ENCODE measurements at regions not wholly inside any gene's neighbourhood (a gene's known extent, or its start where the extent isn't known, plus 50 kb on each side); places are given as distances from the start of the nearest gene placed in this dataset.

DNA sequence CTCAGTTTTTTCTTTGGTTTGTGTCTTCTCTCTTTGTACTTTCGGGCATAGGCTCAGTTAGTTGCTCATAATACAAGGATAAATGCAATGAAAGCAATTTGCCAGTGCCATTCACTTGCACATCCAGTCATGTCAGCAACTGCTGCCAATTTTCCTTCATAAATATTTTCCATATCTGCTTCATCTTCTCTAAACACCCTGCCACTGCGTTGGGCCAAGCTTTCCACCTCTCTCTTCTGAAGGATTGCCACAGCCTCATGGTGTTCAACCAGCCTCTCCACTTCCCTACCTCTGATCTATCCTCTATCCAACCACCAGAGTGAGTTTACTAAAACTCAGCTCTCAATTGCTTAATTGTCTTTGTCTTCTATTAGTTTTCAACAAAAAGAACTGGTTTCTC lies 192.5 kb upstream of the ZNF462 start:
- ATAC-seq (no peak), DNase-seq (no peak)
- no peaks in the 10 kb centered on the region for H3K27me3 Mint-ChIP-seq (ENCODE audit: low read depth)
- H3K36me3 Mint-ChIP-seq (ENCODE audit: insufficient read depth) = no peaks in the 10 kb centered on the region
- H3K4me3 Mint-ChIP-seq = no peak overlapping the region
- no peaks in the 10 kb centered on the region for H3K4me1 Mint-ChIP-seq (ENCODE audit: low read depth)
- H3K9me3 Mint-ChIP-seq = peaks cover 12% of the 10 kb centered on the region

DNA sequence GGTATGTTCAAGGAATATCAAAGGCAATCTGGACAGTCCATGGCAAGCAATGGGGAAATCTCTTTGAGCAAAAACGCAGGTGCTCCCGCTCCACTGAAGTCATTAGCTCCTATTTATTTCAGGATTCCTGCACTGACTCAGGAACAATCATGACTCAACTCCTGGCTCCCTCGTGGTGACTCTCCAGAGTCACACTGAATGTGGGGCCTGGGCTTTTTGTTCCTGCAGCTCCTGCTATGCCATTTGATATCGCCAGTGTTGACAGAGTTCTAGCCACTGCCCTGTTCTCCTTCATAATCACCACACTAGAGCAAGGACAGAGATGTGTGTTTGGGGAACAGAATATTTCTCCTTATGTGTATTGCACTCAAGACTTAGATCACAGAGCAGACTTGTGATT lies 187.2 kb upstream of the ZNF462 start:
- Mint-ChIP-seq H3K9me3 (peaks cover 17% of the 10 kb centered on the region), H3K4me1 (ENCODE audit: low read depth) (no peaks in the 10 kb centered on the region), H3K4me3 (no peak overlapping the region), H3K27me3 (ENCODE audit: low read depth) (no peaks in the 10 kb centered on the region), H3K36me3 (ENCODE audit: insufficient read depth) (no peaks in the 10 kb centered on the region)
- DNase-seq (no peak), ATAC-seq (no peak)

DNA sequence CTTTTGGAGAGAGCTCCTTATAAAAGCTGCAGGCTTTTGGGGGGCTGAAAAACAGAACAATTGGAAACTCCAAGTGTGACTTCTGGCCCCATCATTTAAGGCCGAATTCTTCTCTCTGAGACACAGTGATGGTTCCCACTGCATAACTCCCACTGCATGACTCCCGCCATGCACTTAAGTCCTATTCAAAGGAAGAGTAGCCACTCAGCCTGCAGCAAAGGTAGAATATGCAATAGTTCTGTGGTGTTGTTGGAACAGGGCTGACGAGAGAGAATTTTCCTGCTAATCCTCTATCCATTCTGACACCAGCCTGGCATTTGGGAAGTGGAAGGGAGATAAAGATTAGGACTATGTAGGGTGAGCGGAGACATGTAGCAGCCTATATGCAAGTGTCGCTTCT lies 185.6 kb upstream of the ZNF462 start:
- ATAC-seq = no peak
- Mint-ChIP-seq H3K9me3 (peaks cover 20% of the 10 kb centered on the region), H3K4me3 (no peak overlapping the region), H3K36me3 (ENCODE audit: insufficient read depth) (no peaks in the 10 kb centered on the region), H3K27me3 (ENCODE audit: low read depth) (no peaks in the 10 kb centered on the region), H3K4me1 (ENCODE audit: low read depth) (no peaks in the 10 kb centered on the region)
- no peak for DNase-seq

DNA sequence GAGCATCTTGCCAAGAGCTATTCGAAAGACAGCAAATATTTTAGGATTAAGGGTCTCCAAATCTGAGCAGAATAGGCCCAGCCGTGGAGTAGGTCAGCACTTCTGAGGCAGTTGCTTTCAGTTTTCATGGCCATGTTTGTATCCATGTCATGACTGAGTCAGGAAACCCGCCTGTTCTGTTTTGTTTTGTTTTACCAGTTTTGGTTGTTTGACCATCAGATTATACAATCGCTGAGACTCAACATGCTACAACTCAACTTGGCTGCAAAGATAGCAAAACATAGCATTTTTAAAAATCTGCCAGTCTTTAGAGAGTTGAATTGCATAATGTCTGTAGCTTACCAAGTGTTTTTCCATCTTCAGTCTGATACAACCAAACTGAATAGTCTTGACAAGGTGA lies 185.1 kb upstream of the ZNF462 start:
- Mint-ChIP-seq H3K9me3 (peaks cover 20% of the 10 kb centered on the region), H3K4me1 (ENCODE audit: low read depth) (no peaks in the 10 kb centered on the region), H3K36me3 (ENCODE audit: insufficient read depth) (no peaks in the 10 kb centered on the region), H3K27me3 (ENCODE audit: low read depth) (no peaks in the 10 kb centered on the region), H3K4me3 (no peak overlapping the region)
- DNase-seq (no peak), ATAC-seq (no peak)

DNA sequence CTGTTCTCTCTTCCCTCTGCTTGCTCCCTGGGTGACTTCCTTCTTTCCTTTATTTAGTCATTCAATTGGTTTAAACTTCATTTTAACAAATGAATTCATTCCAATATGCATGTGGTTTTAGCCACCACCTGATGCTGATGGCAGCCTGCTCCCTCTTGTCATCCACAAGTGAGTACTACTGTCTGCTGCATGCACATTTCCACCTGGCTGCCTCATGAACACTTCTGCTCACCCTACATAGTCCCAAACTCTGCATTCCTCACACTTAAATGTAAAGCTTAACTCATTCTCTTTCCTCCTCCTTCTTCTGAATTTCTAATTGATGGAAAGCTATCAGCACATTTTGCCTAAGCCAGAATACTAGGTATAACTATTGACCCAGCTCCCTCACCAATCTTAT lies 184.7 kb upstream of the ZNF462 start:
- no peak for DNase-seq
- H3K4me1 Mint-ChIP-seq (ENCODE audit: low read depth) = no peaks in the 10 kb centered on the region
- H3K36me3 Mint-ChIP-seq (ENCODE audit: insufficient read depth) = no peaks in the 10 kb centered on the region
- H3K27me3 Mint-ChIP-seq (ENCODE audit: low read depth) = no peaks in the 10 kb centered on the region
- ATAC-seq = no peak
- H3K4me3 Mint-ChIP-seq = no peak overlapping the region
- peaks cover 20% of the 10 kb centered on the region for H3K9me3 Mint-ChIP-seq

DNA sequence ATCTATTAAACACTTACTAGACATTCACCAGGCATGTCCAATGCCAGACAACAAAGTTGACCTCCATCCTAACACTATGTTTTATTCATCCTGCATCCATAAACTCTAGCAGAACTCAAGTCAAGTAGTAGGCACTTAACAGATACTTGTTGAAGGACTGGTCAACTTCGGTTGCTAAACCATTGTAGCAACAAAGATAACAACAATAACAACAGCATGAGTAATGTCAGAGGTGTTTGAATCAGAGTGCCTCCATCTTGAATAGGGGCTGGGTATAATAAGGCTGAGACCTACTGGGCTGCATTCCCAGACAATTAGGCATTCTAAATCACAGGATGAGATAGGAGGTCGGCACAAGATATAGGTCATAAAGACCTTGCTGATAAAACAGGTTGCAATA lies 180.5 kb upstream of the ZNF462 start:
- no peak for ATAC-seq
- no peak overlapping the region for H3K4me3 Mint-ChIP-seq
- H3K4me1 Mint-ChIP-seq (ENCODE audit: low read depth) = no peaks in the 10 kb centered on the region
- peaks cover 14% of the 10 kb centered on the region for H3K9me3 Mint-ChIP-seq
- H3K27me3 Mint-ChIP-seq (ENCODE audit: low read depth) = no peaks in the 10 kb centered on the region
- DNase-seq = no peak
- no peaks in the 10 kb centered on the region for H3K36me3 Mint-ChIP-seq (ENCODE audit: insufficient read depth)

DNA sequence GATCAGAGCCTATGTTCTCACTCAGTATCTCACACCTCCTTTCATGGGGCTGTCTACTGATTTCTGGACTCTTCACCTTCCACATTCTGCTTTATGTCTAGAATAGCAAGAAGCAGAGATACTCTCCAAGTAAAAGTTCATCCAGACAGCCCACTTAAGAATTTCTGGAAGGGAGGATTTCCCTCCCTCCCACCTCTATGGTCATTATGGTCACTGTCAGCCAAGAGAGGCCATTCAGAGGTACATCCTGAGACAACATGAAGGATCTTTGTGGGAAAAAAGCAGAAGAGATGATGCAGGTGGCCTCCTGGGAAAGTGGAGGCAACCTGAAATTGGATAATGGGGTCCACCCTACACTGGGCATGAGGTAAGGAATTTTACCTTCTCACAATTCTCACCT lies 179.5 kb upstream of the ZNF462 start:
- H3K27me3 Mint-ChIP-seq (ENCODE audit: low read depth) = no peaks in the 10 kb centered on the region

DNA sequence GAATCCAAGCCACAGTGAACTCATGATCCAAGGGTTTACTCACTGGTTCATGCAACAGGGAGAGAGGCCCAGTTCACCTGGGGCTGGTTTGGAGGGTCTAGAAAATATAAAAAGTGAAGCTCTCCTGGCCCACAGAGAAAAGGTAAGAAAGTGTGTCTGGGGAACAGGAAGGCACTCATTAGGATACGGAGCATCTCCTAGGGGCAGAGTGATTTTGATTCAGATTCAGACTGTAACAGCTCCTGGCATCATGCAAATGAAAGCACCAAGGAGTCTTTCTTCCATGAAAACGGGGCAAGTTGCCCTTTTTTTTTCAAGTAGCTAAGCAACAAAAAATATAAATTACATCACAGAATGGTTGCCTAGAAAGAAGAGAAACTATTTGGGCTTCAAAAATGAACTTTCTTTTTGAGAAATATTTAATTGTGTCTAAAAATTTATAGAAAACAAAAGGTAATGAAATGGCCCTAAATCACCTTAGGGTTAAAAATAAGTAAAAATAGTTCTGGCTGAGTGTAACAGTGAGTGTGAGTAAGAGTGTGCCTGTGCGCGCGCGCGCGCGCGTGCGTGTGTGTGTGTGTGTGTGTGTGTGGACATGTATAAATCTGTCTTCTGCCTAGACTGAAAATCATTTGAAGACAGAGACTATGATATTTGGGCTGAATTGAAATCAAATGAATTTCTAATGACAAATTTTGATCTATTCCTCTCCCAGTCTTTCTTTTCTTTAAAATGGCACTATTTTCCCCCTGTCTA lies 177.8 kb upstream of the ZNF462 start:
- no peak overlapping the region for H3K4me3 Mint-ChIP-seq

More for the DNA sequence above, 179.5 kb upstream of the ZNF462 start:
- Mint-ChIP-seq H3K9me3 (peaks cover 14% of the 10 kb centered on the region), H3K4me3 (no peak overlapping the region), H3K36me3 (ENCODE audit: insufficient read depth) (no peaks in the 10 kb centered on the region), H3K4me1 (ENCODE audit: low read depth) (no peaks in the 10 kb centered on the region)
- no peak for ATAC-seq
- DNase-seq = no peak

DNA sequence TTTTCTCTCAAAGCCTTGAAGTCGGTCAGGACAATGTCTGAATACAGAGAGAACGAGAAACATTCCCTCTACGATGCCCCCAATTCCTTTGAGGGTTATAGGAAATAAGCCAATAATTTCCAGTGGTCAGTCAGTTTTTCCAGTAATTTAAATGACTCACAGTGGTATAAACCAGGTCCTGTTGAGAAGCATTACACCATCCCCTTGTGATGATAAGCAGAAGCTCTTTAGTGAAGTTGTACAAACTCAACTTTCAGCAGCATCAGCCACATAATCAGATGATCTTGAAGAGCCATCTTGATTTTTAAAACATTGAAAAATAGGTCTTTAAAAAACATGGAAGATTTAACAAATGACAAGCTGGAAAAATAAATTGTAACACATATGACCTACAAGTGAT lies 173.9 kb upstream of the ZNF462 start:
- Mint-ChIP-seq H3K27me3 (ENCODE audit: low read depth) (no peaks in the 10 kb centered on the region), H3K4me1 (ENCODE audit: low read depth) (no peaks in the 10 kb centered on the region)
- ATAC-seq = no peak

More for the DNA sequence above, 177.8 kb upstream of the ZNF462 start:
- Mint-ChIP-seq H3K4me1 (ENCODE audit: low read depth) (no peaks in the 10 kb centered on the region), H3K27me3 (ENCODE audit: low read depth) (no peaks in the 10 kb centered on the region), H3K9me3 (peaks cover 7% of the 10 kb centered on the region), H3K36me3 (ENCODE audit: insufficient read depth) (no peaks in the 10 kb centered on the region)
- DNase-seq = no peak
- ATAC-seq = no peak

DNA sequence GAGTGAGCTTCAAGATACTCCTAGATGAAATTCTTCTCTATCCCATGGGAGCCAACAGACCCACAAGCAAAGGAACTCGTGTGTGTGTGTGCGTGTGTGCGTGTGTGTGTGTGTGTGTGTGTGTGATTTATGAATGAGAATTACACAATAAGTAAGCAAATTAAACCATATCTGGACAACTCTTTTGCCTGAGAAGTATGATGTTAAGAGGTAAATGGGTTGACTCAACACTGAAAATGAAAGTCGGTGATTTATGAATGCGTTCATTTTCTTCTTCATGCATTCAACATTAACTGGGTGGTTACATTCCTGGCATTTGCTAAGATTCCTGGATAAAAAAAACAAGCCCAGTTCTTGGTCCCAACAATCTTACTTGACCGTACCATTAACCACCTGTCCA lies 171.3 kb upstream of the ZNF462 start:
- no peak for DNase-seq
- Mint-ChIP-seq H3K9me3 (peaks cover 11% of the 10 kb centered on the region), H3K4me1 (ENCODE audit: low read depth) (no peaks in the 10 kb centered on the region), H3K4me3 (no peak overlapping the region), H3K36me3 (ENCODE audit: insufficient read depth) (no peaks in the 10 kb centered on the region), H3K27me3 (ENCODE audit: low read depth) (no peaks in the 10 kb centered on the region)
- no peak for ATAC-seq

More for the DNA sequence above, 173.9 kb upstream of the ZNF462 start:
- no peak overlapping the region for H3K4me3 Mint-ChIP-seq
- H3K9me3 Mint-ChIP-seq = peaks cover 11% of the 10 kb centered on the region
- H3K36me3 Mint-ChIP-seq (ENCODE audit: insufficient read depth) = no peaks in the 10 kb centered on the region
- no peak for DNase-seq

DNA sequence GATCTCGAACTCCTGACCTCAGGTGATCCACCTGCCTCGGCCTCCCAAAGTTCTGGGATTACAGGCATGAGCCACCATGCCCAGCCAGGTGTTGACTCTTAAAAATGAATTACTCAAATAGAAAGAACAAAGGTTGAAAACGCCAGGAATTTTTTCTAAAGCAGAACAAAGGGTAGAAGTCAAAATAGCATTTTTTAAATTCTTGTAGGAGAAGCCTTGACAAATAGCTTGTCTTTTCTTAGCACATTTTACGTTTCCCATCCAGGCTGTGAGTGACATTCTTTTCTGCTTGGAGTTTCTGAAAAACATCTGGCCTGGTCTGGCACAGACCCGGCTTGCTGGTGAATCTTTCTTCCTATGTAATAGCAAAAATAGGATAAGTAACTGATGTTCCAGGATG lies 169.4 kb upstream of the ZNF462 start:
- Mint-ChIP-seq H3K9me3 (peaks cover 18% of the 10 kb centered on the region), H3K4me1 (ENCODE audit: low read depth) (no peaks in the 10 kb centered on the region), H3K27me3 (ENCODE audit: low read depth) (no peaks in the 10 kb centered on the region), H3K36me3 (ENCODE audit: insufficient read depth) (no peaks in the 10 kb centered on the region), H3K4me3 (no peak overlapping the region)
- no peak for DNase-seq
- ATAC-seq = no peak

DNA sequence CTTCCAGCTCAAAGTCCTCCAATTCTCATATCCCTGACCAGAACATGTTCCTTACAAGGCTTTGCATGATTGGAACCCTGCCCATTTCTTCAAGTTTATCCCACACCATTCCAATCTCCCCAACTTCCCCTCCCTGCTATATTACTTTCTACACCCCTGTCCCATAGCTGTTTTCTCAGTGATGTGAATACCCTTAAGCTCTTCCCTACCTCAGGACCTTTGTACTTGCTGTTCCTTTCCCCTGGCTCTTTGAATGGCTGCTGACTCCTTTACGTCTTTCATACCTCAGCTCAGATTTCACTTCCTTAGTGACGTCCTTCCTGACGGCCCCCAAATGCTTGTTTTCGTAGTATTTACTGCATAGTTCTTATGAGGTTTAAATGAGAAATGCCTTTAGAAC lies 166.2 kb upstream of the ZNF462 start:
- no peak for ATAC-seq
- H3K36me3 Mint-ChIP-seq (ENCODE audit: insufficient read depth) = no peaks in the 10 kb centered on the region
- no peaks in the 10 kb centered on the region for H3K4me1 Mint-ChIP-seq (ENCODE audit: low read depth)

DNA sequence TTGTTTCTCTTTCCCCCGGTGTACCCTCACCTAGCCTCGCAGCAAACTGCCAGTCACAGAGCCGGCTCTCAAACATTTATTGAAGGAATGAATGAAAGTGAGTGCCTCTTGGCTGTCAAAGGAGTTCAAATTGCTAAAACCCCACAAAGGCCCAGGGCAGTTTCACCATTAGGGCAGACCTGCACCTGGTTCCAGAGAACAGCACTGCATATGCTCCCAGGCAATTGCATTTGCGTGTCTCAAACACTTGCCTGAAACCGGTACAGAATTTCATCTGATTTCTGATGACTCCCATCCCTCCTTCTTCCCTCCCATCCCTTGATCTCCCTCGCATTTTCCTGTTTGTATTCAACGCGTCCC lies 165.6 kb upstream of the ZNF462 start:
- no peak overlapping the region for H3K4me3 Mint-ChIP-seq
- ATAC-seq = no peak
- no peaks in the 10 kb centered on the region for H3K36me3 Mint-ChIP-seq (ENCODE audit: insufficient read depth)

More for the DNA sequence above, 166.2 kb upstream of the ZNF462 start:
- no peak for DNase-seq
- Mint-ChIP-seq H3K9me3 (peaks cover 13% of the 10 kb centered on the region), H3K4me3 (no peak overlapping the region), H3K27me3 (ENCODE audit: low read depth) (no peaks in the 10 kb centered on the region)

DNA sequence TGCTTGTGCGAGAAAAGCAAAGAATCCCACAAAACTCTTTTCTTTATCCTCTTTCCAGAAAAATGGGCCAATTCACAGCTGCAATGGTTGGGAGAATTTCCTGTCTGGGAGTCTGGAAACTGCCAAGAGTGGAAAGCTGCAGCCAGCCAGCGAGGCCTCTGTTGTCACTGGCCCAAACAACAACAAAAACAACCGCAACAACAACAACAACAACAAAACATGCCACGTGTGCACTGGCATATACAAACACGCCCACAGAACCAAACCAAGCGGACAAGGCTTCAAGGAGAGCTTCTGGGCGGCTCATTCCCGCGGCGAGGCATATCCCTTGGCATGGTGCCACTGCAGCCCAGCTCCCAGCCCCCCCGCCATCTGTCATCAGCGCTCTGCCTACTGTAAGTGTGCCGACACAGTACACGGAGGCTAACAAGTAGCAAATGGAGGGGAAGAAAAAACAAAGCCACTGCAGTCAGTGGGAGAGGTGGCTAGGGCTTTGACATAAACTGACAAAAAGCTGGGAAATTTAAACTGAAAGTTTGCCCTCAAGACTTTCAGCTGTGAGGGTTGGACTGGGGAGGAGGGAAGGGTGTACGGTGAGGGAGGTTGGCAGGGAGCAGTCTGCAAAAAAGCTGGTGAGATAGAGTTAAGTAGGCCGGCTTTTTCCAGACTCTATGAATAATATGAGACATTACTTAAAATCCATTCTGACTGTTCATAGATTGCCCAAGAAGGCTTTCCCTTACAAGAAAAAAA lies 165.0 kb upstream of the ZNF462 start:
- H3K9me3 Mint-ChIP-seq = peaks cover 7% of the 10 kb centered on the region
- ATAC-seq (no peak), DNase-seq (no peak)

More for the DNA sequence above, 165.6 kb upstream of the ZNF462 start:
- Mint-ChIP-seq H3K9me3 (peaks cover 13% of the 10 kb centered on the region), H3K4me1 (ENCODE audit: low read depth) (no peaks in the 10 kb centered on the region), H3K27me3 (ENCODE audit: low read depth) (no peaks in the 10 kb centered on the region)
- DNase-seq = no peak

DNA sequence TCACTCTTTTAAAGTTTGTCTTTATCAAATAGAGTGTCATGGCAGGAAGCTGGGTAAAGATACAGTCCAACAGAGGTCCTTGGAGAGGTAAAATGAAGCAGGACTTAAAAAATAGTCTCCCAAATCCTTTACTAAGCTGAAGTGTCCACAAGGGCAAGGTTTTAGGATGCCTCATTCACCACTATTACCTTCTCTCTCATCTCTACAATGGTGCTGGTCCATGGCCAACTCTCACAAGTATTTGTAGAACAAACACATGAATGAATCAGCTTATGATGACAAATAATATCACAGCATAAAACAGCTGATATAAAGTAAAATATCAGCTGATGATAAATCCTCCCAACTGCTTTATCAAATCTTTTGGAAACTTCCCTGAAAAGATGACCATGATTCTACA lies 162.3 kb upstream of the ZNF462 start:
- DNase-seq = no peak
- no peak overlapping the region for H3K4me3 Mint-ChIP-seq
- H3K36me3 Mint-ChIP-seq (ENCODE audit: insufficient read depth) = no peaks in the 10 kb centered on the region
- no peaks in the 10 kb centered on the region for H3K27me3 Mint-ChIP-seq (ENCODE audit: low read depth)
- H3K9me3 Mint-ChIP-seq = peaks cover 12% of the 10 kb centered on the region
- no peaks in the 10 kb centered on the region for H3K4me1 Mint-ChIP-seq (ENCODE audit: low read depth)
- ATAC-seq = no peak

More for the DNA sequence above, 165.0 kb upstream of the ZNF462 start:
- H3K36me3 Mint-ChIP-seq (ENCODE audit: insufficient read depth) = no peaks in the 10 kb centered on the region
- no peak overlapping the region for H3K4me3 Mint-ChIP-seq
- H3K4me1 Mint-ChIP-seq (ENCODE audit: low read depth) = no peaks in the 10 kb centered on the region
- H3K27me3 Mint-ChIP-seq (ENCODE audit: low read depth) = no peaks in the 10 kb centered on the region
